GM12878 (cell line): ENCODE measurements at regions not wholly inside any gene's neighbourhood (a gene's known extent, or its start where the extent isn't known, plus 50 kb on each side); places are given as distances from the start of the nearest gene placed in this dataset.

Experiments
- CBX3 ChIP-seq: fragments of 200-600 bp; sonication (generic); IDR thresholded peaks from 2 replicates; pipeline ENCODE4 v1.6.1; 2016; ENCODE audit warnings: low read depth, borderline replicate concordance
- EZH2 ChIP-seq: IDR thresholded peaks from 2 replicates; pipeline ENCODE4 v1.6.1; 2012; ENCODE audit warnings: low read depth, mild to moderate bottlenecking, control low read depth, inconsistent platforms, low read length, borderline replicate concordance; ENCODE audit not compliant: control insufficient read depth
- MXI1 ChIP-seq: fragments of 150-350 bp; IDR thresholded peaks from 2 replicates; pipeline ENCODE4 v1.6.1; 2011; ENCODE audit warnings: low read depth, mild to moderate bottlenecking, inconsistent platforms, low read length, improper control_type of control experiment

GRCh38 chr9:11003836-11004235 lies 391.0 kb upstream of the PTPRD start:
- TF ChIP-seq EZH2 (no peak), MXI1 (no peak), CBX3 (no peak)
